ENCODE measurements at regions not wholly inside any gene's neighbourhood (a gene's known extent, or its start where the extent isn't known, plus 50 kb on each side); places are given as distances from the start of the nearest gene placed in this dataset.

DNA sequence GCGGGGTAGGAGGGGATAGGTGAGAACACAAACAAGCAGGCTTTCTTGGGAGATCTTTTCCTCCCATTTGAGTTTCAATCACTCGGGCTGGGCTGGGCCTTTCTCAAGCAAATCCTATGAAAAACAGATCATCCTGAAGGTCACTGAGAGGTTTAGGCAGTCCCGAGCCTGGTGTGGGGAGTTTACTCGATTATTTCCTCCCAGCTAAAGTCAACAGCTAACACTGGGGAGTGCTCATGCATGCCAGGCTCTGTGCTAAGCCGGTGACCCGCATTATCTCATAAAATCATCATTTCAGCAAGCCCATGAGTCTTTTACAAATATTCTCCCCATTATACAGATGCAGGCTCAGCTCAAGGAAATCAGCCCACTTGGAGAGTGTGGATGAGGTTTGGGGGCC, 85.0 kb upstream of the PAX2 start:
- Histone ChIP-seq H3K9ac (replicated peaks; ENCODE audit: extremely low read depth, insufficient read depth, low read length) (no peak overlapping the region), H3K4me3 (replicated peaks in 1 of 3; ENCODE audit: insufficient read depth in 1 of 3, low read depth in 1 of 3, low read length in 3 of 3) (no peak overlapping the region), H2AFZ (ENCODE audit: low read depth, low read length) (no peak overlapping the region), H3K27me3 (ENCODE audit: control insufficient read depth in 2 of 2, insufficient read depth in 2 of 2, low read length in 2 of 2) (peaks cover 52 to 58% of the 10 kb centered on the region in 2 experiments), H3K9me3 (replicated peaks; ENCODE audit: control insufficient read depth, insufficient read depth, low read length) (no peaks in the 10 kb centered on the region), H4K20me1 (replicated peaks; ENCODE audit: control insufficient read depth, extremely low read depth, insufficient read depth, low read length) (no peaks in the 10 kb centered on the region), H3K9me1 (replicated peaks; ENCODE audit: control insufficient read depth, extremely low read depth, insufficient read depth, low read length) (no peaks in the 10 kb centered on the region), H3K27ac (ENCODE audit: insufficient read depth, low read depth, low read length) (no peak overlapping the region), H3K4me1 (ENCODE audit: control insufficient read depth, extremely low read depth, insufficient read depth, low read length) (no peaks in the 10 kb centered on the region), H3K4me2 (ENCODE audit: insufficient read depth, low read length) (no peak overlapping the region), H3K79me2 (ENCODE audit: control insufficient read depth, insufficient read depth, low read length) (no peaks in the 10 kb centered on the region), H3K36me3 (ENCODE audit: control insufficient read depth in 2 of 2, extremely low read depth in 1 of 2, insufficient read depth in 2 of 2, low read length in 2 of 2) (no peaks in the 10 kb centered on the region)
- DNase-seq (ENCODE audit: low read depth, low spot score) (no peak), FAIRE-seq (no peak)
- ChIA-PET CTCF (no interaction called here), POLR2A (no interaction called here)
- intact Hi-C loops (cut with micrococcal nuclease) (no loop called here), dilution Hi-C loops (cut with MboI; ENCODE audit: extremely low pct_ligation_motif_present, low sequenced_read_pairs) (no loop called here)
- BruUV-seq (replicated peaks), result no TSS peak
- TF ChIP-seq, protein P1, sequence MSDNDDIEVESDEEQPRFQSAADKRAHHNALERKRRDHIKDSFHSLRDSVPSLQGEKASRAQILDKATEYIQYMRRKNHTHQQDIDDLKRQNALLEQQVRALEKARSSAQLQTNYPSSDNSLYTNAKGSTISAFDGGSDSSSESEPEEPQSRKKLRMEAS (IDR thresholded peaks at IDR 0.05; ENCODE audit: insufficient read depth, insufficient read length), result no peak
- TF ChIP-seq POLR2A (IDR thresholded peaks at IDR 0.05; ENCODE audit: low read depth, low read length) (no peak), FOS (IDR thresholded peaks at IDR 0.05; ENCODE audit: borderline replicate concordance, insufficient read depth, low read length) (no peak), JUN (IDR thresholded peaks at IDR 0.05; ENCODE audit: borderline replicate concordance, insufficient read depth, insufficient read length, low read depth) (no peak), MYC (IDR thresholded peaks at IDR 0.05; ENCODE audit: low read depth, low read length) (no peak), GATA2 (IDR thresholded peaks at IDR 0.05; ENCODE audit: insufficient read depth, insufficient read length, low read depth, low read length) (no peak), EZH2 (IDR thresholded peaks at IDR 0.05; ENCODE audit: borderline replicate concordance, low read depth, low read length, severe bottlenecking) (no peak), POLR2AphosphoS5 (IDR thresholded peaks at IDR 0.05; ENCODE audit: insufficient read depth, low read depth, low read length) (no peak)
- TF ChIP-seq, protein P2, sequence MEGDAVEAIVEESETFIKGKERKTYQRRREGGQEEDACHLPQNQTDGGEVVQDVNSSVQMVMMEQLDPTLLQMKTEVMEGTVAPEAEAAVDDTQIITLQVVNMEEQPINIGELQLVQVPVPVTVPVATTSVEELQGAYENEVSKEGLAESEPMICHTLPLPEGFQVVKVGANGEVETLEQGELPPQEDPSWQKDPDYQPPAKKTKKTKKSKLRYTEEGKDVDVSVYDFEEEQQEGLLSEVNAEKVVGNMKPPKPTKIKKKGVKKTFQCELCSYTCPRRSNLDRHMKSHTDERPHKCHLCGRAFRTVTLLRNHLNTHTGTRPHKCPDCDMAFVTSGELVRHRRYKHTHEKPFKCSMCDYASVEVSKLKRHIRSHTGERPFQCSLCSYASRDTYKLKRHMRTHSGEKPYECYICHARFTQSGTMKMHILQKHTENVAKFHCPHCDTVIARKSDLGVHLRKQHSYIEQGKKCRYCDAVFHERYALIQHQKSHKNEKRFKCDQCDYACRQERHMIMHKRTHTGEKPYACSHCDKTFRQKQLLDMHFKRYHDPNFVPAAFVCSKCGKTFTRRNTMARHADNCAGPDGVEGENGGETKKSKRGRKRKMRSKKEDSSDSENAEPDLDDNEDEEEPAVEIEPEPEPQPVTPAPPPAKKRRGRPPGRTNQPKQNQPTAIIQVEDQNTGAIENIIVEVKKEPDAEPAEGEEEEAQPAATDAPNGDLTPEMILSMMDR (IDR thresholded peaks at IDR 0.05; ENCODE audit: extremely low read depth in 1 of 2, insufficient read depth in 1 of 2, low read depth in 1 of 2, low read length in 2 of 2), result no peak

Measured in endothelial cell of umbilical vein (primary cell).